GM13976 (cell line): ENCODE measurements at regions not wholly inside any gene's neighbourhood (a gene's known extent, or its start where the extent isn't known, plus 50 kb on each side); places are given as distances from the start of the nearest gene placed in this dataset.

Experiments used
- DNase-seq: peaks from one replicate; pipeline ENCODE4 v3.0.0; 2012; ENCODE audit warnings: low spot score
- CTCF ChIP-seq: IDR thresholded peaks from 2 replicates; pipeline ENCODE4 v1.5.1; 2012; ENCODE audit warnings: borderline replicate concordance, mild to moderate bottlenecking; ENCODE audit not compliant: insufficient read depth; ENCODE audit errors: extremely low read depth, missing control alignments, control extremely low read depth
- in situ Hi-C: fragments of 300-500 bp; cut with MboI; formaldehyde crosslinking; loops from one replicate; pipeline ENCODE4 v1.12.0; 2022; ENCODE audit warnings: low sequenced_read_pairs, mixed read lengths, inconsistent platforms; ENCODE audit not compliant: unreplicated experiment

- no peak for DNase-seq
- in situ Hi-C loops, result loop anchor here (25.0 kb wide), 2 partner anchors 763 to 1063 kb away; no protein-coding TSS in a partner anchor
- no peak for TF ChIP-seq CTCF
These were observed 262.0 kb downstream of the CDC5L start for GRCh38 chr6:44649365-44650025.

GRCh38 chr6:44650495-44650894, 263.0 kb downstream of the CDC5L start:
- no peak for TF ChIP-seq CTCF
- in situ Hi-C loops, result loop anchor here (25.0 kb wide), 1 partner anchor 762 kb away; no protein-coding TSS in a partner anchor
- no peak for DNase-seq

- in situ Hi-C loops, result loop anchor here (25.0 kb wide), 1 partner anchor 761 kb away; no protein-coding TSS in a partner anchor
- DNase-seq, result no peak
- TF ChIP-seq CTCF, result no peak
These were observed 263.4 kb downstream of the CDC5L start for GRCh38 chr6:44650947-44651346.

- in situ Hi-C loops, result loop anchor here (25.0 kb wide), 1 partner anchor 761 kb away; no protein-coding TSS in a partner anchor
- DNase-seq, result no peak
- TF ChIP-seq CTCF, result no peak
These were observed 264.1 kb downstream of the CDC5L start for GRCh38 chr6:44651604-44652003.

GRCh38 chr6:44652547-44652946, 265.0 kb downstream of the CDC5L start:
- TF ChIP-seq CTCF, result no peak
- in situ Hi-C loops, result loop anchor here (25.0 kb wide), 1 partner anchor 760 kb away; no protein-coding TSS in a partner anchor

GRCh38 chr6:44653091-44653490, 265.6 kb downstream of the CDC5L start:
- in situ Hi-C loops, result loop anchor here (25.0 kb wide), 1 partner anchor 759 kb away; no protein-coding TSS in a partner anchor
- no peak for TF ChIP-seq CTCF
- no peak for DNase-seq

More at GRCh38 chr6:44652547-44652946, 265.0 kb downstream of the CDC5L start:
- no peak for DNase-seq
